ENCODE measurements at regions not wholly inside any gene's neighbourhood (a gene's known extent, or its start where the extent isn't known, plus 50 kb on each side); places are given as distances from the start of the nearest gene placed in this dataset.
"Not testable (repeated sequence)": the region's sequence is repeated elsewhere in the genome, so short reads cannot be mapped to it uniquely, and the experiment has no call there.

DNA sequence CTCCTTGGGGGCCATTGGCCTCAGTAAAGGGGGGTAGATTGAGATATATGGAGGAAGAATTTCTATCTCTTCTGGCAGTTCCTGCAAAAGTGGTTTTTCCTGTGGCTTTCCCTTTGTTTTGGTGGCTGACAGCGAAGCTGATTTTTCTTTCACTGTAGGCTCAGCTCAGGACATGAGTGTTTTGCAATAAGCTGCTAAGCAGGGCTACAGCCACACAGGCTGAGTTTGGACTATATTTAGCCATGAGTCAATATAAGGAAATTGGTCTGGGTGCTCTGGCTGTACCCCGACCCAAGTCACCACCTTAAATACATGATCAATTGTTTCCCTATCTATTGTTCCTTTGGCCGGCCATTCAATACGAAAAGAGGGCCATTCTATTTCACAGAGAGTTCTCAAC lies 212.7 kb upstream of the KCND2 start:
- no peak overlapping the region for H3K4me3 ChIP-seq (ENCODE audit: low read depth, low read length)
- DNase-seq (ENCODE audit: low read depth) = no peak
- TF ChIP-seq, protein P1, sequence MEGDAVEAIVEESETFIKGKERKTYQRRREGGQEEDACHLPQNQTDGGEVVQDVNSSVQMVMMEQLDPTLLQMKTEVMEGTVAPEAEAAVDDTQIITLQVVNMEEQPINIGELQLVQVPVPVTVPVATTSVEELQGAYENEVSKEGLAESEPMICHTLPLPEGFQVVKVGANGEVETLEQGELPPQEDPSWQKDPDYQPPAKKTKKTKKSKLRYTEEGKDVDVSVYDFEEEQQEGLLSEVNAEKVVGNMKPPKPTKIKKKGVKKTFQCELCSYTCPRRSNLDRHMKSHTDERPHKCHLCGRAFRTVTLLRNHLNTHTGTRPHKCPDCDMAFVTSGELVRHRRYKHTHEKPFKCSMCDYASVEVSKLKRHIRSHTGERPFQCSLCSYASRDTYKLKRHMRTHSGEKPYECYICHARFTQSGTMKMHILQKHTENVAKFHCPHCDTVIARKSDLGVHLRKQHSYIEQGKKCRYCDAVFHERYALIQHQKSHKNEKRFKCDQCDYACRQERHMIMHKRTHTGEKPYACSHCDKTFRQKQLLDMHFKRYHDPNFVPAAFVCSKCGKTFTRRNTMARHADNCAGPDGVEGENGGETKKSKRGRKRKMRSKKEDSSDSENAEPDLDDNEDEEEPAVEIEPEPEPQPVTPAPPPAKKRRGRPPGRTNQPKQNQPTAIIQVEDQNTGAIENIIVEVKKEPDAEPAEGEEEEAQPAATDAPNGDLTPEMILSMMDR (IDR thresholded peaks at IDR 0.05; ENCODE audit: control insufficient read depth, extremely low read depth, insufficient read depth) = no peak

DNA sequence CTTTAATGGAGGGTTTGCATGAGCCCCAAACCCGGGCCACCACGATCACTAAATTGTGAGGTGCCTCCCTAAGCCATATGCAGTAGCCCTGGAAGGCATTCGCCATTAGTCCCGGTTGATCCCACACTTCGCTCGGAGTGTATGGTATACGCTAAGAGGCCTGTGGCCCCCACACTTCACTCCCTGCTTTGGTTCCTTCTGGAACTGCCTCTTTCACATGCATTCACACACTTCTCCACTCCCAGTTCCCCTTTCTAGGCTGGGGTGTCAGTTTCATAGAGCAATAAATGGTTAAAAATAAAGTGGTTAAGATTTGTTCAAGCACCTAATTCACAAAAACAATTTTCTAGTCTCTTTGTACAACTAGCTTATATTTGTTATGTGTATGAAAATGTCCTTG lies 212.1 kb upstream of the KCND2 start:
- DNase-seq (ENCODE audit: low read depth) = no peak
- H3K4me3 ChIP-seq (ENCODE audit: low read depth, low read length) = no peak overlapping the region
- TF ChIP-seq, protein P1 (IDR thresholded peaks at IDR 0.05; ENCODE audit: control insufficient read depth, extremely low read depth, insufficient read depth) = no peak

DNA sequence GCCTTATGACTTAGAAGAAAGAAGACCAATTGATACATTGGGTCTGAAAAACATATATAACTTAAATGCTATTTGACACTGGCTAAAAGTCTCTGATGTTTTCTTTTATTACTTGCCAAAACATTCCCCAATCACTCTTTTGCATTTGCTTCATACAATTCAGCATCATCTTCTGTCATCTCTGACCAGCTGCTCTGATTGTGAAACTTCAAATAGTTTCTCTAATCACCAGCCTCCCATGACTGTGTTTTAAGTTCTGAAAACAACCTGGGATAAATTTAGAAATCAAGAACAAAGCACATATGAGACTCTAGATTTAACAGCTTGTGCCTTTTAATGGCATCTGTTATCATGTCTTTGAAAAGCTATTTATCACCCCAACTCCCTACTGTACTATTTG lies 208.4 kb upstream of the KCND2 start:
- TF ChIP-seq, protein P1 (IDR thresholded peaks at IDR 0.05; ENCODE audit: control insufficient read depth, extremely low read depth, insufficient read depth) = no peak
- H3K4me3 ChIP-seq (ENCODE audit: low read depth, low read length) = no peak overlapping the region
- DNase-seq (ENCODE audit: low read depth) = no peak

DNA sequence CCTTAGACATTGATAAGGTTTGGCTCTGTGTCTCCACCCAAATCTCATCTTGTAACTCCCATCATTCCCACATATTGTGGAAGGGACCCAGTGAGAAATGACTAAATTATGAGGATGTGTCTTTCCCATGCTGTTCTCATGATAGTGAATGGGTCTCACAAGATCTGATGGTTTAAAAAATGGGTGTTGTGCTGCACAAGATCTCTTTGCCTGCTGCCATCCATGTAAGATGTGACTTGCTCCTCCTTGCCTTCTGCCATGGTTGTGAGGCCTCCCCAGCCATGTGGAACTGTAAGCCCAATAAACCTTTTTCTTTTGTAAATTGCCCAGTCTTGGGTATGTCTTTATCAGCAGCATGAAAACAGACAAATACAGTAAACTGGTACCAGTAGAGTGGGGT lies 206.1 kb upstream of the KCND2 start:
- not testable (repeated sequence) for DNase-seq (ENCODE audit: low read depth); H3K4me3 ChIP-seq (ENCODE audit: low read depth, low read length)

DNA sequence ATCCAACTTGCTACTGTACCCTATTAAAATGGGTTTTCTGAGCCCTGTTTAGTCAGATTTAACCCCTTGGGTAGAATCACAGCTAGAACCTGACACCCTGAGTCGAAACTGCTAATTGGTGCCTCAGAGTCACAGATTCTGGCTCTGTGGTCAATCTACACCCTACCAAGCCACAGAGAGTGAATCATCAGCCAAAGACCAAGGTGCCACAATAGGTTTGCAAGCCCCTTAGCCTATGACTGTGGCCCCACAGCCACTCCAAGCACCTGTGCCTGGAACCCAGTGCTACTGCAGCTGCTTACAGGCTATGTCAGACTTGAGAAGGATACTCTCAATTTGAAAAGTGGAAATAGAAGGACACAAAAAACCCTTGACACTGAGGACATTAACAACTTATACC lies 202.8 kb upstream of the KCND2 start:
- TF ChIP-seq, protein P1 (IDR thresholded peaks at IDR 0.05; ENCODE audit: control insufficient read depth, extremely low read depth, insufficient read depth) = no peak

DNA sequence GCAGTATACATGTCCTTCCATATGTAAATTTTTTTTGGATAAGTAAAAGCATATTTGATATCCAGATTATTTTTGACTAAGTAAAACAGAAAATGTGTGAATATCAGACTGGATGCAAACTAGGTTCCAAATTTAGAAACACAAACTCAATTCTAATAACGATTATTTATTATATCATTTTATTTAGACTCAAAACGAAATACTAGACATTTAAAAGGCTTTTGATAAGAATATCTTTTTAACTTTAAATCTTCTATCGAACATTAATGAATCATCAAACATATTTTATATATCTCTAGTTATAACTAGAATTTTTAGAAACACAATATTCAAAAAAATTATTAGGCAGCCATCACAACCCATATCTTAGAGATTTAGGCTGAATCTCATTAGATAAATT lies 195.2 kb upstream of the KCND2 start:
- no peak overlapping the region for H3K4me3 ChIP-seq (ENCODE audit: low read depth, low read length)
- TF ChIP-seq, protein P1 (IDR thresholded peaks at IDR 0.05; ENCODE audit: control insufficient read depth, extremely low read depth, insufficient read depth) = no peak
- no peak for DNase-seq (ENCODE audit: low read depth)

More for the DNA sequence above, 202.8 kb upstream of the KCND2 start:
- DNase-seq (ENCODE audit: low read depth) = no peak
- no peak overlapping the region for H3K4me3 ChIP-seq (ENCODE audit: low read depth, low read length)

DNA sequence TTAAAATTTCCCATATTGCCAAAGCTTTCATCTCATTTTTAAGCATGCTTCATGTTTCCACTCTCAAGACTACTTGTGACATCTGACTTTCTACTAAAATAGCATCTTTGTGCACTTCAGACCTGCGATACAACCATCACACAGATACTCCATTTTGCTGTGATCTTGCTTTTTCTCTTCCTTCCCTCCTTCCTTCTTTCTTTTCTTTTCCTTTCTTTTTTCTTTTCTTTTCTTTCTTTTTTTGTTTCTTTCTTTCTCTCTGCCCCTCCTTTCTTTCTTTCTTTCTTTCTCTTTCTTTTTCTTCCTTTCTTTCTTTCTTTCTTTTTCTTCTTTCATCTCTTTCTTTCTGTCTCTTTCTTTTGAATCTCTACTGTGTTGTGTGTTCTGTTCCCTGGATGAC lies 194.0 kb upstream of the KCND2 start:
- DNase-seq (ENCODE audit: low read depth) = no peak
- no peak overlapping the region for H3K4me3 ChIP-seq (ENCODE audit: low read depth, low read length)
- TF ChIP-seq, protein P1 (IDR thresholded peaks at IDR 0.05; ENCODE audit: control insufficient read depth, extremely low read depth, insufficient read depth) = no peak

Measured in LNCaP clone FGC (cell line).